ENCODE measurements at regions not wholly inside any gene's neighbourhood (a gene's known extent, or its start where the extent isn't known, plus 50 kb on each side); places are given as distances from the start of the nearest gene placed in this dataset.

DNA sequence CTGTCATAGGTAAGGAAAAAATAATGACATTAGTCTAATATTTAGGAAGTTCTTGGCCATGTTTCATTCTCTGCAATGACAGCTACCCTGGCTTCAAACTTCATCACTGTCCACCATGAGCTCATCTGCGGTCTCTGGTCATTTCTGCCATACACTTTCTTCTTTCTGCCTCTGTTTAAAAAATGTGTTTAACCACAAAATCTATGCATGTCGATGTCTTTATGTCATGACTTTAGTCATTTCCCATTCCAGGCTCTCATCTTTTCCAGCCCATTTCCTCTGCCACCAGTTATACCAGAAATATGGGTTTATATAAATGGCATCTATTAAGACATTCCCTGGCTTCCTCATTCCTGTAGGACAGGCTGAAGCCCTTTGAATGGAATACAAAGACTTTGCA lies 68.5 kb upstream of the DUSP10 start:
- TF ChIP-seq, protein P1, sequence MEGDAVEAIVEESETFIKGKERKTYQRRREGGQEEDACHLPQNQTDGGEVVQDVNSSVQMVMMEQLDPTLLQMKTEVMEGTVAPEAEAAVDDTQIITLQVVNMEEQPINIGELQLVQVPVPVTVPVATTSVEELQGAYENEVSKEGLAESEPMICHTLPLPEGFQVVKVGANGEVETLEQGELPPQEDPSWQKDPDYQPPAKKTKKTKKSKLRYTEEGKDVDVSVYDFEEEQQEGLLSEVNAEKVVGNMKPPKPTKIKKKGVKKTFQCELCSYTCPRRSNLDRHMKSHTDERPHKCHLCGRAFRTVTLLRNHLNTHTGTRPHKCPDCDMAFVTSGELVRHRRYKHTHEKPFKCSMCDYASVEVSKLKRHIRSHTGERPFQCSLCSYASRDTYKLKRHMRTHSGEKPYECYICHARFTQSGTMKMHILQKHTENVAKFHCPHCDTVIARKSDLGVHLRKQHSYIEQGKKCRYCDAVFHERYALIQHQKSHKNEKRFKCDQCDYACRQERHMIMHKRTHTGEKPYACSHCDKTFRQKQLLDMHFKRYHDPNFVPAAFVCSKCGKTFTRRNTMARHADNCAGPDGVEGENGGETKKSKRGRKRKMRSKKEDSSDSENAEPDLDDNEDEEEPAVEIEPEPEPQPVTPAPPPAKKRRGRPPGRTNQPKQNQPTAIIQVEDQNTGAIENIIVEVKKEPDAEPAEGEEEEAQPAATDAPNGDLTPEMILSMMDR (conservative IDR thresholded peaks at IDR 0.05; ENCODE audit: low read length) = no peak
- TF ChIP-seq EZH2phosphoT487 (IDR thresholded peaks at IDR 0.05; ENCODE audit: borderline replicate concordance) = no peak
